GM18951 (cell line): ENCODE measurements at regions not wholly inside any gene's neighbourhood (a gene's known extent, or its start where the extent isn't known, plus 50 kb on each side); places are given as distances from the start of the nearest gene placed in this dataset.

Experiments used
- POLR2A ChIP-seq: IDR thresholded peaks from 4 replicates; pipeline ENCODE4 v1.6.1; 2011; ENCODE audit warnings: mild to moderate bottlenecking; ENCODE audit not compliant: insufficient read length, insufficient read depth; ENCODE audit errors: extremely low read depth
- in situ Hi-C: fragments of 300-500 bp; cut with MboI; formaldehyde crosslinking; loops from one replicate; pipeline ENCODE4 v1.12.0; 2022; ENCODE audit warnings: low sequenced_read_pairs, mixed read lengths, inconsistent platforms; ENCODE audit not compliant: unreplicated experiment

DNA sequence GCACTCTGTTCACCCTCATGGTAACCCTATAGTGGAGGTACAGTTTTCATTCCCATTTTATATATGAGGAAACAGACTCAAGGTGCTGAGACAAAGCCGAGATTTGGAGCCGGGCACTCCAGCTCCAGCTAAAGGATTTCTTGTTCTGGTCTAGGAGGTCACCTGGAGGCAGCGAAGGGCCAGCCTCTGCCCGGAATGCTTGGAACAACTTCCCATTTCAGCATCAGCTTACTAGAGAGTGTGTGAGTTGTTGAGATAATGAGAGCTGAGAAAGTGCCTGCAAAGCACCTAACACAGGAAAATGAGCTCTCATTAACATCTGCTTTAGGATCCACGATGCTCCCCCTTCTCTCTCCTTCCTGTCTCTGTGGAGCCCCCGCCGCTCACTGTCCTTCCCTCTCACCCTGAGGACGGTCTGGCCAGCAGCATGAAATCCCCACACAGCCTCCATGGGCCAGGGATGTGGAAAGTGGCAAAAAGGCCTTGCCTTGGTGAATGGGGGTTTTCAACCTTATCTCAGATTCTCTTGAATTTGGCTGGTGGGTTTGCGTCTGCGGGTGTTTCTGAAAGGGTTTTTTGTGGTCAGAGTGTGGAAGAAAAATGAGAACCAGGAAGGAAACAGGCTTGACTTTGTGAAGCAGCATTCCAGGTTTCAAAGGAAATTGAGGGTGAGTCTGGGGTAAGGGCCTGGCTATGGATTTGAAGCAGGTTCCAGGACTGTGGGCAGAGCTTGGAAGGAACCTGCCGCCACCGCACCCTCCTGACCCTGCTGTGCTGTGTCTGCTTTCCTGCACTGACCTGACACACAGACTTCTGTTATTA is 178.7 kb downstream of the FOXL1 start:
- TF ChIP-seq POLR2A: no peak
- in situ Hi-C loops: no loop called here

DNA sequence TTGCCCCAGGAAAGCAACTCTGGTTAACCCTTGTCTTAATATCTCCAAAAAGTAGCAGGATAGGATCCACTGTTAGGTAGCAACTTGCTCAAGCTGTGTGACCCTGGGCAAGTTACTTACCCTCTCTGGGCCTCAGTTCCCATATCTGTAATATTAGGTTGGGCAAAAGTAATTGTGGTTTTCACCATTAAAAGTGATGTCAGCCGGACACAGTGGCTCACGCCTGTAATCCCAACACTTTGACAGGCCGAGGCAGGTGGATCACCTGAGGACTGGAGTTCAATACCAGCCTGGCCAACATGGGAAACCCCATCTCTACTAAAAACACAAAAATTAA is 179.3 kb downstream of the FOXL1 start:
- in situ Hi-C loops: no loop called here
- no peak for TF ChIP-seq POLR2A

- in situ Hi-C loops: no loop called here
- no peak for TF ChIP-seq POLR2A
Measured at GRCh38 chr16:86758932-86759331, 180.6 kb downstream of the FOXL1 start.

- in situ Hi-C loops: no loop called here
- no peak for TF ChIP-seq POLR2A
Measured at GRCh38 chr16:86761111-86762031, 183.0 kb downstream of the FOXL1 start.

GRCh38 chr16:86762095-86762494 is 183.7 kb downstream of the FOXL1 start:
- in situ Hi-C loops: no loop called here
- no peak for TF ChIP-seq POLR2A

DNA sequence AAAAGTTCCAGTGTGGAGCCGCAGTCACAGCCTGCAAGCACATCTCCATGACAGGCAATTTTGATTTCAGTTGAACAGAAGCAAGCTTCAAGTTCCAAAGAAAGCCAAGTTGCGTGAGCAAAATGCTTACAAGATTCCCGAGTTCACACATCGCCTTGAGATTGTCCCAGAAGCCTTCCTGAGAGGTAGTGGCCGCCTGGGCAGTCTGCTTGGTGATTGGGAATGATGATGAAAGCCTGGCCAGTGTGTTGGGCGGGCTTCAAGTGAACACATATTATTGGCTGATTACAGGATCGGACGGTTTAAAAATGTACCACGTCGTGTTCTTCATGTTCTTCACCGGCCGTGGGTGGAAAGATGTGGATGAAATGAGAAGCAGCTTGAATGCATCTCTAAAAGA is 185.5 kb downstream of the FOXL1 start:
- in situ Hi-C loops: no loop called here
- no peak for TF ChIP-seq POLR2A

GRCh38 chr16:86764551-86764950 is 186.2 kb downstream of the FOXL1 start:
- no peak for TF ChIP-seq POLR2A
- in situ Hi-C loops: no loop called here

DNA sequence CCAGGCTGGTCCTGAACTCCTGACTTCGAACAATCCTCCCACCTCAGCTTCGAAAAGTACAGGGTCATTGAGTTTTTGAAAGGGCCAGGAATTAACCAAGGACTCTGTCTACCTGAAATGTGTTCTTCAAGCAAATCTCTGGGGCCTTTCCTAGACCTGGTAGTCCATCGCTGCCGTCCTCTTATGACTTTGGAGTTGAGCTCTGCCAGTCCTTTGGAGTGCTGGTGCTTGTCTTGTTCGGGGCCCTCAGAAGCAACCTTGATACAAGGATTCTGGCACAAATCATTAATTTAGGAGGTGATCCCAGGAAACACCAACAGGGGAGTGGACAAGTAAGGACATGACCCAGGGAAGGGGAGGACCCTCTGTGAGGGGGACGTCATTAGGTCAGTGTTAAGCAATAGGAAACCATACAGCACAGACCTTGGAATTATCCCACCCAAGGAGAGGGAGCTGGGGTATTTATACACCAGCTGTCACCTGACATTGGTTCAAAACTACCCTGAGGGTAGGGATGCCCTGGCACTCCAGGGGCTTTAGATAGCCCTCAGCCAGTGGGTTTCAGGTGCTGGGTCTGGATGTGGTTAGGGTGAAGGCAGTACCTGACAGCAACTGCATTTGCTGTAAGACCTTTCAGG is 187.2 kb downstream of the FOXL1 start:
- in situ Hi-C loops: no loop called here
- TF ChIP-seq POLR2A: no peak

DNA sequence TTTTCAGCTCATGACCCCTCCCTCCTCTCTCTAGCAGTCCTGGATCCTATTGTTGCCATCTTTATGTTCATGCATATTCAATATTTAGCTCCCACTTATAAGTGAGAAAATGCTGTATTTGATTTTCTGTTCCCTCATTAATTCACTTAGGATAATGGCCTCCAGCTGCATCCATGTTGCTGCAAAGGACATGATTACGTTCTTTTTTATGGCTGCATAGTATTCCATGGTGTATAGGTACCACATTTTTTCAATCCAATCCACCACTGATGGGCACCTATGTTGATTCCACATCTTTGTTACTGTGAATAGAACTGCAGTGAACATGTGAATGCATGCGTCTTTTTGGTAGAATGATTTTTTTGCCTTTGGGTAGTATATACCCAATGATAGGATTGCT is 188.4 kb downstream of the FOXL1 start:
- in situ Hi-C loops: no loop called here
- TF ChIP-seq POLR2A: no peak

GRCh38 chr16:86768228-86768791 is 190.0 kb downstream of the FOXL1 start:
- in situ Hi-C loops: no loop called here
- TF ChIP-seq POLR2A: no peak

GRCh38 chr16:86768999-86769398 is 190.7 kb downstream of the FOXL1 start:
- in situ Hi-C loops: no loop called here
- TF ChIP-seq POLR2A: no peak

DNA sequence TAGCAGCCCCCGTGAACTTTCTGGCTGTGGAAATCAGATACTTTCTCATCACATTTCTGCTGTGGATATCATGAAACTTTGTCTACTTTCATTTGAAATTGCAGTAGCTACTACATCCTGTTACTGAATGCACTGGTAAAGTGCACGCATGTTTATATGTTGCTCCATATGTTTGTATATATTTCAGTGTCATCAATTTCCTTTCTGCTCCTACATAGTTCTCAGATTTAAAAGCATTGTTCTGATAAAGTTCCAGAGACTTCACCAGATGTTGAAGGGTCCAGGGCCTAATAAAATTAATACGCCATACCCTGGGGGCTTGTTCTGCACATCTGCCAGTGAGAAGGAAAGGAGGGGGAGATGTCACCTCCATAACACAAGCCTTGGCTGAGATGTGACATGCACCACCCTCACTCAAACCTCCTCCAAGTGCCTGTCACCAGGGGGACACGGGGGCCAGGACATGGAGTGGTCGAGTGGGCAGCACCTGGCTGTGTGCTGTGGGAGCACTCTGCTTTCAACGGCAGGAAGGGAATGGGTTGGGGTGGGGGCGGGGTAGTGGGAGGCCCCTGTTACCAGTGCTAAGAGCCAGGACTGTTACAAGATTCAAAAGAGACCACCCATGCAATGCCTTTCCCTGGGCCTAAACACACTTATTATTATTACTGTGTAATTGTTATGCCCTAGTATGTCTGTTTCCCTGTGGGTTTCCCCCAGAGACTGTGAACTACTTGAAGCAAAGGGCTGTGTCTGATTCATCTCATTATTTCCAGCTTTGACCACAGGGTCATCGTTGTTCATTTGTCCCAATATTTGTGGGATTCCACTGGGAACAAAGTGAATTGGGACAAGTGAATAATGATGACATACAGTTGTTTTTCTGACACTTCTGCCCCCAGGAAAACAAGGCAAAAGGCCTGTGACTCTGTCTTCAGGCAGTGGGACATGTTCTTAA is 193.4 kb downstream of the FOXL1 start:
- no peak for TF ChIP-seq POLR2A
- in situ Hi-C loops: no loop called here

DNA sequence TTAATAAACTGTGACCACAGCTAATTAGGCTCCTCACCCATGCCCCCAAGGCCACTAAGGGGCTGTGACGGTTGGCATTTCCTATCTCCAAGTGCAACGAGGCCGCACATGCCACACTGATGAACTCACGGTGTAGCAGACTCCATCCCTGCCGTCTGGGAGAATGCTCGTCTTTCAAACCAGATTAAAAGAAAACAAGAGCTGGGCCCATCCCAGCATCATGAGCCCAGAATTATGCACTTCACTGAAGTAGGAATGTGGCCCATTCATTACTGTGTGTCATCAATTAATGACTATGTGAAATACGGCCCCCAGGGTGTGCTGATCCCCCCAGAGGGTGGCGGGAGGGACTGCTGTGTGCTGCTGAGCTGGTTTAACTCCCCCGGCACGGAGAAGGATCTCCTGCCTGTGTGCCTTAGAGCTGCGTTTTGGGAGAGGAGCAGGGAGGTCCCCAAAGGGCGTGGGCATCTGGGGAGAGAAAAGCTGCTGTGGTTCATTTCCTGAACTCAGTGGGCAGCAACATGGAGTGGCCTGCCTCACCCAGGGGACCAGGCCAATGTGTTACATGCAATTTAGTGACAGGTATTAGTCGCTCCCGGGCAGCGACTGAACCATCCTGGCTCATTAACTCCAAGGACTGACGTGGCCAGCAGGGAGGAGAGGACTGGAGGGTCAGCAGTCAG is 194.5 kb downstream of the FOXL1 start:
- no peak for TF ChIP-seq POLR2A
- in situ Hi-C loops: no loop called here
